ENCODE measurements at regions not wholly inside any gene's neighbourhood (a gene's known extent, or its start where the extent isn't known, plus 50 kb on each side); places are given as distances from the start of the nearest gene placed in this dataset.

DNA sequence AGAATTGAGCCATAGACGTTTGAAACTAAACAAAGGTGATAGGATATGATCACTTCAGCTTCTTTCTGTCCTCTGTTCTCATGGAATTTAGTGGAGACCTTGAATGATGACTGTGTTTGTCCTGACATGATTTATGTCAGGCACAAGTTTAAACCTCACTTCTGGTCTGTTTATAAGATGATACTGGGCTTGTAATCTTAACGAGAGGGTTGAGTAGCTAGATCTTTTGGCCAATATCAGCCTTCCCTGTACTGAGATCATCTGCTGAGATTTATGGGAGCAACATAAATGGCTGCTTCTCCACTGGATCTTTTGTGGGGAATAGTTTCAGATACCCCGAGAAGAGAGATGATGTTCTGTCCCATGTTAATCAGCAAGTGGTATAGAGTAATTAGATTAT, 121.8 kb upstream of the OBI1 start:
- no peak for TF ChIP-seq POLR2AphosphoS5 (IDR thresholded peaks at IDR 0.05; ENCODE audit: low read depth, low read length)
- no peak for TF ChIP-seq CHD2 (IDR thresholded peaks at IDR 0.05; ENCODE audit: low read length)
- TF ChIP-seq EZH2 (IDR thresholded peaks at IDR 0.05; ENCODE audit: low read depth, low read length, severe bottlenecking), result no peak
- TF ChIP-seq, protein P1, sequence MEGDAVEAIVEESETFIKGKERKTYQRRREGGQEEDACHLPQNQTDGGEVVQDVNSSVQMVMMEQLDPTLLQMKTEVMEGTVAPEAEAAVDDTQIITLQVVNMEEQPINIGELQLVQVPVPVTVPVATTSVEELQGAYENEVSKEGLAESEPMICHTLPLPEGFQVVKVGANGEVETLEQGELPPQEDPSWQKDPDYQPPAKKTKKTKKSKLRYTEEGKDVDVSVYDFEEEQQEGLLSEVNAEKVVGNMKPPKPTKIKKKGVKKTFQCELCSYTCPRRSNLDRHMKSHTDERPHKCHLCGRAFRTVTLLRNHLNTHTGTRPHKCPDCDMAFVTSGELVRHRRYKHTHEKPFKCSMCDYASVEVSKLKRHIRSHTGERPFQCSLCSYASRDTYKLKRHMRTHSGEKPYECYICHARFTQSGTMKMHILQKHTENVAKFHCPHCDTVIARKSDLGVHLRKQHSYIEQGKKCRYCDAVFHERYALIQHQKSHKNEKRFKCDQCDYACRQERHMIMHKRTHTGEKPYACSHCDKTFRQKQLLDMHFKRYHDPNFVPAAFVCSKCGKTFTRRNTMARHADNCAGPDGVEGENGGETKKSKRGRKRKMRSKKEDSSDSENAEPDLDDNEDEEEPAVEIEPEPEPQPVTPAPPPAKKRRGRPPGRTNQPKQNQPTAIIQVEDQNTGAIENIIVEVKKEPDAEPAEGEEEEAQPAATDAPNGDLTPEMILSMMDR (IDR thresholded peaks at IDR 0.05; ENCODE audit: control extremely low read depth in 1 of 3, insufficient read depth in 1 of 3, low read depth in 1 of 3, low read length in 3 of 3), result no peak
- TF ChIP-seq PHF8 (conservative IDR thresholded peaks at IDR 0.05; ENCODE audit: low read depth, low read length), result no peak
- no peak for TF ChIP-seq HDAC2 (IDR thresholded peaks at IDR 0.05; ENCODE audit: borderline replicate concordance in 1 of 2, low read depth in 2 of 2, low read length in 2 of 2)
- no peak for TF ChIP-seq TEAD4 (IDR thresholded peaks at IDR 0.05; ENCODE audit: low read depth, low read length)
- no peak for TF ChIP-seq GABPA (IDR thresholded peaks at IDR 0.05; ENCODE audit: borderline replicate concordance, insufficient read depth, low read length)
- TF ChIP-seq, protein P2, sequence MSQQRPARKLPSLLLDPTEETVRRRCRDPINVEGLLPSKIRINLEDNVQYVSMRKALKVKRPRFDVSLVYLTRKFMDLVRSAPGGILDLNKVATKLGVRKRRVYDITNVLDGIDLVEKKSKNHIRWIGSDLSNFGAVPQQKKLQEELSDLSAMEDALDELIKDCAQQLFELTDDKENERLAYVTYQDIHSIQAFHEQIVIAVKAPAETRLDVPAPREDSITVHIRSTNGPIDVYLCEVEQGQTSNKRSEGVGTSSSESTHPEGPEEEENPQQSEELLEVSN (IDR thresholded peaks at IDR 0.05), result no peak
- no peak for TF ChIP-seq CBX8 (IDR thresholded peaks at IDR 0.05; ENCODE audit: borderline replicate concordance, low read depth, low read length)
- TF ChIP-seq ATF2 (IDR thresholded peaks at IDR 0.05; ENCODE audit: low read length), result no peak
- no peak for TF ChIP-seq BRCA1 (IDR thresholded peaks at IDR 0.05; ENCODE audit: low read depth, low read length)
- TF ChIP-seq JUN (IDR thresholded peaks at IDR 0.05; ENCODE audit: low read depth, low read length), result no peak

All from H1 (cell line).